Uterus (tissue), 3 donors: ENCODE measurements at regions not wholly inside any gene's neighbourhood (a gene's known extent, or its start where the extent isn't known, plus 50 kb on each side); places are given as distances from the start of the nearest gene placed in this dataset.

ENCODE experiments used
- DNase-seq, 2 donors: peaks; one replicate each; pipeline ENCODE4 v3.0.0-alpha.2; 2019 to 2020
- H3K27ac ChIP-seq, 2 donors: fragments of 200-600 bp; sonication (generic); 1 replicate in 1 of 2; 2 replicates in 1 of 2; pipeline ENCODE4 v1.5.1; 2016 to 2018
- H3K27me3 ChIP-seq, 2 donors: fragments of 200-600 bp; sonication (generic); one replicate each; pipeline ENCODE4 v1.5.1; 2018 to 2019; ENCODE audit warnings: control low read depth in 1 of 2
- H3K36me3 ChIP-seq, 2 donors: fragments of 200-600 bp; sonication (generic); one replicate each; pipeline ENCODE4 v1.5.1; 2019; ENCODE audit warnings: control low read depth in 1 of 2
- H3K4me1 ChIP-seq, 2 donors: fragments of 200-600 bp; sonication (generic); one replicate each; pipeline ENCODE4 v1.5.1; 2018 to 2019; ENCODE audit warnings: control low read depth in 1 of 2
- H3K4me3 ChIP-seq, 2 donors: fragments of 200-600 bp; sonication (generic); 1 replicate in 1 of 2; 2 replicates in 1 of 2; pipeline ENCODE4 v1.5.1; 2018 to 2019; ENCODE audit warnings: mild to moderate bottlenecking in 1 of 2
- H3K9me3 ChIP-seq, 2 donors: fragments of 200-600 bp; sonication (generic); one replicate each; pipeline ENCODE4 v1.5.1; 2019; ENCODE audit warnings: control low read depth in 1 of 2
- POLR2A ChIP-seq, 2 donors: fragments of 450-650 bp; IDR thresholded peaks; one replicate each; pipeline ENCODE4 v1.6.1; 2016; ENCODE audit warnings: antibody characterized with exemption in 2 of 2, mild to moderate bottlenecking in 1 of 2, moderate library complexity in 1 of 2
- intact Hi-C: fragments of 100-400 bp; cut with DNase I; formaldehyde crosslinking; loops from one replicate; pipeline ENCODE4 v1.15.1; 2023; ENCODE audit warnings: low total_unique reads
- TF ChIP-seq, protein P1 (sequence below), 4 experiments: fragments of 200-600 bp in 2 of 4; fragments of 450-650 bp in 2 of 4; sonication (generic) in 2 of 4; IDR thresholded peaks; one replicate each; pipeline ENCODE4 v1.5.1; 2016 to 2019; ENCODE audit warnings: antibody characterized with exemption in 4 of 4, mild to moderate bottlenecking in 2 of 4, moderate library complexity in 1 of 4
- donor health status: DM: yes; HTN: yes; CAD: no.

DNA sequence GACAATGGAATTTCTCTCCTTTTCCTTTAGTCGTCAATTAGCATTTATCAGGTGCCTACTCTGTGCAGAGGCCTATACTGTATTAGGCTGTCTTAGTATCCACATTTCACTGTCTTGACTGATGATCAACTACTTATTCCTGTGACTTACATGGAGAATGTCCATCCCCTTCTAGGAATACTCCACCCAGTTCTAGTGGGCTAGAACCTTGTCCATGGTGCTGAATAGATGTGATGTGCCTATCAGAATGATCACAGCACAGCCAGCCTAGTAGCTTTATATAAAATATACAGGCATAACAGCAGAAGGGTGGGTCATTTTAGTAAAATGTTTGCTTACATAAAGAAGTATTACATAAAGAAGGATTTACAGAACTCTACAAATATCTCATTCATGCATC, 621.4 kb downstream of the PDCD6IP start:
- Histone ChIP-seq H3K36me3 (no peaks in the 10 kb centered on the region), H3K9me3 (no peaks in the 10 kb centered on the region), H3K27me3 (no peaks in the 10 kb centered on the region), H3K4me1 (no peaks in the 10 kb centered on the region), H3K4me3 (no peak overlapping the region), H3K27ac (no peak overlapping the region)
- no peak for DNase-seq
- intact Hi-C loops, result no loop called here
- TF ChIP-seq POLR2A (IDR thresholded peaks at IDR 0.05), result no peak
- TF ChIP-seq, protein P1, sequence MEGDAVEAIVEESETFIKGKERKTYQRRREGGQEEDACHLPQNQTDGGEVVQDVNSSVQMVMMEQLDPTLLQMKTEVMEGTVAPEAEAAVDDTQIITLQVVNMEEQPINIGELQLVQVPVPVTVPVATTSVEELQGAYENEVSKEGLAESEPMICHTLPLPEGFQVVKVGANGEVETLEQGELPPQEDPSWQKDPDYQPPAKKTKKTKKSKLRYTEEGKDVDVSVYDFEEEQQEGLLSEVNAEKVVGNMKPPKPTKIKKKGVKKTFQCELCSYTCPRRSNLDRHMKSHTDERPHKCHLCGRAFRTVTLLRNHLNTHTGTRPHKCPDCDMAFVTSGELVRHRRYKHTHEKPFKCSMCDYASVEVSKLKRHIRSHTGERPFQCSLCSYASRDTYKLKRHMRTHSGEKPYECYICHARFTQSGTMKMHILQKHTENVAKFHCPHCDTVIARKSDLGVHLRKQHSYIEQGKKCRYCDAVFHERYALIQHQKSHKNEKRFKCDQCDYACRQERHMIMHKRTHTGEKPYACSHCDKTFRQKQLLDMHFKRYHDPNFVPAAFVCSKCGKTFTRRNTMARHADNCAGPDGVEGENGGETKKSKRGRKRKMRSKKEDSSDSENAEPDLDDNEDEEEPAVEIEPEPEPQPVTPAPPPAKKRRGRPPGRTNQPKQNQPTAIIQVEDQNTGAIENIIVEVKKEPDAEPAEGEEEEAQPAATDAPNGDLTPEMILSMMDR (IDR thresholded peaks at IDR 0.05), result no peak

DNA sequence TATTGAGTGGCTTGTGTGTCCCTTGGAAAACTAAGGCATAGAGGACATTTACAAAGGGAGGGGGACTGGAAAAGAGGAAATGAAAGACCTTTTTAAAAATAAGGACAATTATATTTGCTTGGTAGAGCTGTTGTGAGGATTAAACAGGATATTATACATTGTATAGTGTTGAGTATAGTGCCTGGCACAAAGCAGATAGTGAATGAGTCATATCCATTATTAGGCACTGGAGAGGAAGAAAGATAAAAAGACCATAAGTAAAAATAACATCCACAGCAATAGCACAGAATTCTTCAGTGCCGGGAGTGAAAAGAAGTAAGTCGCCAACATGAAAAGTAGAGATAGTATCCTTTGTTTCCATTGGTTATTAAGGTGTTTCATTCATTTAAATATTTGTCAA, 623.3 kb downstream of the PDCD6IP start:
- H3K36me3 ChIP-seq, result no peaks in the 10 kb centered on the region
- intact Hi-C loops, result no loop called here
- DNase-seq, result no peak
- no peak overlapping the region for H3K4me3 ChIP-seq
- no peaks in the 10 kb centered on the region for H3K27me3 ChIP-seq
- H3K4me1 ChIP-seq, result no peaks in the 10 kb centered on the region
- H3K9me3 ChIP-seq, result no peaks in the 10 kb centered on the region
- no peak overlapping the region for H3K27ac ChIP-seq
- TF ChIP-seq, protein P1 (IDR thresholded peaks at IDR 0.05), result no peak
- TF ChIP-seq POLR2A (IDR thresholded peaks at IDR 0.05), result no peak

DNA sequence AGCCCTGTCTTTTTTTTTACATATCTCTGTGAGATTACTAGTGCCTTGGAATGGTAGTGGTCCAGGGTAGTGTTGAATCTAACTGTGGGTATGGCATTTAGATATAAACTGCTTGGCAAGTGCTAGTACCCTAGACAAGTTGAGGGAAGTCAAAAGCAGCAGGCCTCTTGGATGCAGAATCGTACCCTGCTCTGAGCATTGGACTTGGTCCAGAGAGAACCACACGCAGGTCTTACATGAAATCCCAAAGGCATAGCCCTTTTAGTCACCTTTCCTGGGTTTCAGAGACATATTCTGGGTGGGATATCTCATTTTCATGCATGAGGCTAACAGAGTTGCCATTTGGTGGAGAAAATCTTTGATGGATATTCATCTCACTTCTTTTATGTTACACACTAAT, 641.4 kb downstream of the PDCD6IP start:
- H3K4me3 ChIP-seq, result no peak overlapping the region
- no peaks in the 10 kb centered on the region for H3K36me3 ChIP-seq
- intact Hi-C loops, result no loop called here
- no peak for DNase-seq
- no peak overlapping the region for H3K27ac ChIP-seq
- no peaks in the 10 kb centered on the region for H3K27me3 ChIP-seq
- no peaks in the 10 kb centered on the region for H3K4me1 ChIP-seq
- no peaks in the 10 kb centered on the region for H3K9me3 ChIP-seq
- TF ChIP-seq POLR2A (IDR thresholded peaks at IDR 0.05), result no peak
- TF ChIP-seq, protein P1 (IDR thresholded peaks at IDR 0.05), result no peak

DNA sequence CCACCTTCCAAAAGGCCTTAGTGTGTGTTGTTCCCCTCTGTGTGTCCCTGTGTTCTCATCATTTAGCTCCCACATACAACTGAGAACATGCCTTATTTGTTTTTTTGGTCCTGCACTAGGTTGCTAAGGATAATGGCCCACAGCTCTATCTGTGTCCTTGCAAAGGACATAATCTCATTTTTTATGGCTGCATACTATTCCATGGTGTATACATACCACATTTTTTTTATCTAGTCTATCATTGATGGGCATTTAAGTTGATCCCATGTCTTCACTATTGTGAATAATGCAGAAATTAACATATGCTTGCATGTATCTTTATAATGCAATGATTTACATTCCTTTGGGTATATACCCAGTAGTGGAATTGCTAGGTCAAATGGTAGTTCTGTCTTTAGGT, 645.7 kb downstream of the PDCD6IP start:
- Histone ChIP-seq H3K36me3 (no peaks in the 10 kb centered on the region), H3K4me3 (no peak overlapping the region)
- DNase-seq, result no peak

DNA sequence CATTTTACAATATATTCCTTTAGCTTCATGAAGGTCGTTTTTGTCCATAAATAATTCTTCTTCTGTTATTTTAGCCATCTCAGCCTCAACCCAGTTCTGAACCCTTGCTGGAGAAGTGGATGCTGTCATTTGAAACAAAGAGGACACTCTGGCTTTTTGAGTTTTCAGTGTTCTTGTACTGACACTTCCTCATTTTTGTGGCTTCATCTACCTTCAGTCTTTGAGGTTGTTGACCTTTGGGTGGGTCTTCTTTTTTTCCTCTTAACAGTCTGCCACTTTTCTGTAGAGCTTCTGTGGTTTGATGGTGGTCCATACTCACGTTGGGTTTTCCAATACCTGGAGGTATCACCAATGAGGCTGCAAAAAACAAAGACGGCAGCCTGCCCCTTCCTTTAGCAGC, 650.9 kb downstream of the PDCD6IP start:
- no peak for DNase-seq
- H3K4me3 ChIP-seq, result no peak overlapping the region
- H3K27ac ChIP-seq, result no peak overlapping the region
- no peaks in the 10 kb centered on the region for H3K27me3 ChIP-seq
- intact Hi-C loops, result no loop called here
- no peaks in the 10 kb centered on the region for H3K36me3 ChIP-seq
- TF ChIP-seq, protein P1 (IDR thresholded peaks at IDR 0.05), result no peak
- TF ChIP-seq POLR2A (IDR thresholded peaks at IDR 0.05), result no peak
- H3K4me1 ChIP-seq, result no peaks in the 10 kb centered on the region
- H3K9me3 ChIP-seq, result no peaks in the 10 kb centered on the region

More for the DNA sequence above, 645.7 kb downstream of the PDCD6IP start:
- TF ChIP-seq POLR2A (IDR thresholded peaks at IDR 0.05), result no peak
- TF ChIP-seq, protein P1 (IDR thresholded peaks at IDR 0.05), result no peak
- no peaks in the 10 kb centered on the region for H3K27me3 ChIP-seq
- no peaks in the 10 kb centered on the region for H3K4me1 ChIP-seq
- intact Hi-C loops, result no loop called here
- no peak overlapping the region for H3K27ac ChIP-seq
- no peaks in the 10 kb centered on the region for H3K9me3 ChIP-seq
